K562 (cell line): ENCODE measurements at regions not wholly inside any gene's neighbourhood (a gene's known extent, or its start where the extent isn't known, plus 50 kb on each side); places are given as distances from the start of the nearest gene placed in this dataset.

Source experiments
- CEBPB ChIP-seq: fragments of 450-650 bp; IDR thresholded peaks from 2 replicates; pipeline ENCODE4 v1.6.1; 2016; ENCODE audit warnings: missing genetic modification characterization, missing compliant biosample characterization
- CTCF ChIP-seq, 3 experiments: IDR thresholded peaks in 2 of 3; conservative IDR thresholded peaks in 1 of 3; 2 replicates each; pipeline ENCODE4 v1.5.1; 2011 to 2012; ENCODE audit warnings: low read length in 3 of 3, mild to moderate bottlenecking in 3 of 3, control low read depth in 2 of 3, improper control_type of control experiment in 1 of 3, inconsistent platforms in 1 of 3, low read depth in 1 of 3, mixed read lengths in 1 of 3, moderate library complexity in 1 of 3; ENCODE audit not compliant: insufficient read depth in 2 of 3
- ETV6 ChIP-seq, 3 experiments: fragments of 150-350 bp in 1 of 3; sonication (generic) in 1 of 3; formaldehyde crosslinking in 1 of 3; IDR thresholded peaks; 2 replicates each; pipeline versions ENCODE4 v1.6.1 to v1.8.0; 2014 to 2022; ENCODE audit warnings: borderline replicate concordance in 2 of 3, low read depth in 2 of 3, antibody characterized with exemption in 1 of 3, low read length in 1 of 3, mild to moderate bottlenecking in 1 of 3, missing genetic modification reagents in 1 of 3
- MAFK ChIP-seq: IDR thresholded peaks from 2 replicates; pipeline ENCODE4 v1.6.1; 2011; ENCODE audit warnings: low read length, improper control_type of control experiment
- POLR2A ChIP-seq: fragments of 450-650 bp; conservative IDR thresholded peaks from 2 replicates; pipeline ENCODE4 v1.6.1; 2016
- POLR2AphosphoS5 ChIP-seq: IDR thresholded peaks from 2 replicates; pipeline ENCODE4 v1.6.1; 2011; ENCODE audit warnings: mild to moderate bottlenecking, low read depth, low read length, moderate library complexity; ENCODE audit not compliant: control insufficient read depth, insufficient read depth
- ZKSCAN1 ChIP-seq: fragments of 150-350 bp; IDR thresholded peaks from 2 replicates; pipeline ENCODE4 v1.6.1; 2016; ENCODE audit warnings: low read depth, low read length
- ZNF12 ChIP-seq: sonication (generic); formaldehyde crosslinking; IDR thresholded peaks from 2 replicates; pipeline ENCODE4 v1.4.0; 2020; ENCODE audit warnings: mild to moderate bottlenecking, missing genetic modification reagents

- TF ChIP-seq ZKSCAN1 = no peak
- TF ChIP-seq MAFK = no peak
- TF ChIP-seq CTCF (IDR thresholded peaks at IDR 0.05 in 2 of 3, conservative IDR thresholded peaks at IDR 0.05 in 1 of 3; ENCODE audit: insufficient read depth in 2 of 3, low read depth in 1 of 3, low read length in 3 of 3) = no peak
- no peak for TF ChIP-seq POLR2AphosphoS5
- no peak for TF ChIP-seq ZNF12 (CRISPR knock-in tag)
- TF ChIP-seq POLR2A = no peak
- no peak for TF ChIP-seq ETV6 (IDR thresholded peaks at IDR 0.05; ENCODE audit: borderline replicate concordance in 1 of 2, low read depth in 2 of 2, low read length in 1 of 2)
- no peak for TF ChIP-seq ETV6 (CRISPR knock-in tag; IDR thresholded peaks at IDR 0.05; ENCODE audit: borderline replicate concordance)
- TF ChIP-seq CEBPB (tag) = no peak
Observed at GRCh38 chr11:112583261-112583893, 322.7 kb upstream of the PLET1 start.
